GM23338 (cell line): ENCODE measurements at regions not wholly inside any gene's neighbourhood (a gene's known extent, or its start where the extent isn't known, plus 50 kb on each side); places are given as distances from the start of the nearest gene placed in this dataset.
A peak's percentile ranks its signal among the peaks of the same experiment; 100 is the strongest.

Experiments used
- ATAC-seq: fragments of 200-7000 bp; cut with Tn5 transposase; 3 replicates; pipeline ENCODE4 v1.9.1; 2020
- DNase-seq: peaks from one replicate; pipeline ENCODE4 v3.0.0-alpha.2; 2015; ENCODE audit warnings: low spot score
- H2AFZ ChIP-seq: fragments of 200-600 bp; sonication (generic); 2 replicates; pipeline ENCODE4 v1.8.0; 2016; ENCODE audit warnings: antibody characterized with exemption, mild to moderate bottlenecking, moderate library complexity
- H3F3A ChIP-seq: fragments of 200-600 bp; sonication (generic); replicated peaks from 2 replicates; pipeline ENCODE4 v1.8.0; 2017; ENCODE audit warnings: antibody characterized with exemption, mixed run types, low read depth
- H3K27ac ChIP-seq: fragments of 200-600 bp; sonication (generic); 2 replicates; pipeline ENCODE4 v1.6.1; 2016; ENCODE audit warnings: low read depth
- H3K27me3 ChIP-seq: fragments of 200-600 bp; sonication (generic); 2 replicates; pipeline ENCODE4 v1.8.0; 2016; ENCODE audit warnings: mild to moderate bottlenecking, mixed run types, moderate library complexity; ENCODE audit not compliant: insufficient read depth
- H3K36me3 ChIP-seq: fragments of 200-600 bp; sonication (generic); 2 replicates; pipeline ENCODE4 v1.8.0; 2016; ENCODE audit warnings: mild to moderate bottlenecking; ENCODE audit not compliant: insufficient read depth
- H3K4me1 ChIP-seq: fragments of 200-600 bp; sonication (generic); 2 replicates; pipeline ENCODE4 v1.8.0; 2016; ENCODE audit warnings: mild to moderate bottlenecking, moderate library complexity; ENCODE audit not compliant: insufficient read depth
- H3K4me2 ChIP-seq: fragments of 200-600 bp; sonication (generic); 2 replicates; pipeline ENCODE4 v1.7.1; 2017; ENCODE audit warnings: mixed run types
- H3K4me3 ChIP-seq: fragments of 200-600 bp; sonication (generic); 2 replicates; pipeline ENCODE4 v1.6.1; 2016; ENCODE audit warnings: mixed run types
- H3K79me2 ChIP-seq: fragments of 200-600 bp; sonication (generic); replicated peaks from 2 replicates; pipeline ENCODE4 v1.8.0; 2017; ENCODE audit warnings: mild to moderate bottlenecking; ENCODE audit not compliant: insufficient read depth
- H3K9me2 ChIP-seq: fragments of 200-600 bp; sonication (generic); 2 replicates; pipeline ENCODE4 v1.8.0; 2017; ENCODE audit not compliant: insufficient read depth
- H4K20me1 ChIP-seq: fragments of 200-600 bp; sonication (generic); replicated peaks from 2 replicates; pipeline ENCODE4 v1.8.0; 2017; ENCODE audit warnings: mild to moderate bottlenecking; ENCODE audit not compliant: insufficient read depth
- H3K27ac Mint-ChIP-seq: 2 replicates; pipeline ENCODE4 v1.8.0; 2020; ENCODE audit warnings: inconsistent platforms, mild to moderate bottlenecking, moderate library complexity, mixed read lengths
- H3K27me3 Mint-ChIP-seq: 3 replicates; pipeline ENCODE4 v1.8.0; 2022; ENCODE audit warnings: low read depth, mild to moderate bottlenecking, moderate library complexity, mixed read lengths, inconsistent platforms; ENCODE audit not compliant: insufficient read depth, poor library complexity
- H3K36me3 Mint-ChIP-seq: 3 replicates; pipeline ENCODE4 v1.8.0; 2021; ENCODE audit warnings: low read depth, mild to moderate bottlenecking, inconsistent platforms, moderate library complexity, mixed read lengths
- H3K4me1 Mint-ChIP-seq: 3 replicates; pipeline ENCODE4 v1.8.0; 2020; ENCODE audit warnings: mild to moderate bottlenecking, inconsistent platforms, mixed read lengths
- H3K4me3 Mint-ChIP-seq: 3 replicates; pipeline ENCODE4 v1.8.0; 2021; ENCODE audit warnings: moderate library complexity, mild to moderate bottlenecking, inconsistent platforms, mixed read lengths
- H3K9me3 Mint-ChIP-seq: 3 replicates; pipeline ENCODE4 v1.8.0; 2020; ENCODE audit warnings: moderate library complexity, mild to moderate bottlenecking, inconsistent platforms, mixed read lengths
- NANOG ChIP-seq: IDR thresholded peaks from 2 replicates; pipeline ENCODE4 v1.6.1; 2016; ENCODE audit warnings: antibody characterized with exemption, borderline replicate concordance
- REST ChIP-seq: IDR thresholded peaks from one replicate; pipeline ENCODE4 v1.6.1; 2018; ENCODE audit warnings: antibody characterized with exemption; ENCODE audit not compliant: unreplicated experiment
- ZNF462 ChIP-seq: fragments of 250-450 bp; sonication (Bioruptor Pico); IDR thresholded peaks from 2 replicates; pipeline ENCODE4 v1.5.0; 2020; ENCODE audit warnings: mild to moderate bottlenecking, moderate library complexity

GRCh38 chr10:83078160-83078559 lies 1061.1 kb upstream of the GHITM start:
- Histone ChIP-seq H3K4me2 (no peak overlapping the region), H3K4me3 (no peak overlapping the region), H3K27ac (peak overlapping the region; percentile 85), H3K9me2 (peaks cover 16% of the 10 kb centered on the region), H2AFZ (no peak overlapping the region), H3F3A (no peaks in the 10 kb centered on the region), H3K4me1 (peaks cover 17% of the 10 kb centered on the region; the same call in 1 of the 2 replicates), H3K79me2 (no peaks in the 10 kb centered on the region), H3K27me3 (no peaks in the 10 kb centered on the region), H4K20me1 (no peaks in the 10 kb centered on the region), H3K36me3 (no peaks in the 10 kb centered on the region)
- ATAC-seq = peak; percentile 93
- Mint-ChIP-seq H3K27ac (peak overlapping the region; percentile 90), H3K9me3 (peaks cover 44% of the 10 kb centered on the region), H3K4me1 (peaks cover 25% of the 10 kb centered on the region), H3K4me3 (no peak overlapping the region), H3K36me3 (peaks cover 39% of the 10 kb centered on the region), H3K27me3 (peaks cover 4% of the 10 kb centered on the region)
- peak; percentile 75 for DNase-seq
- TF ChIP-seq NANOG = peak; percentile 73
- TF ChIP-seq ZNF462 = peak; percentile 5; the same call in 1 of the 2 replicates
- TF ChIP-seq REST = no peak
